Muscle of back (tissue), 3 donors: ENCODE measurements at regions not wholly inside any gene's neighbourhood (a gene's known extent, or its start where the extent isn't known, plus 50 kb on each side); places are given as distances from the start of the nearest gene placed in this dataset.
"Not testable (repeated sequence)": the region's sequence is repeated elsewhere in the genome, so short reads cannot be mapped to it uniquely, and the experiment has no call there.

ENCODE experiments used
- DNase-seq, 3 donors: peaks; one replicate each; pipeline versions ENCODE4 v3.0.0 to v3.0.0-alpha.2; 2013

DNA sequence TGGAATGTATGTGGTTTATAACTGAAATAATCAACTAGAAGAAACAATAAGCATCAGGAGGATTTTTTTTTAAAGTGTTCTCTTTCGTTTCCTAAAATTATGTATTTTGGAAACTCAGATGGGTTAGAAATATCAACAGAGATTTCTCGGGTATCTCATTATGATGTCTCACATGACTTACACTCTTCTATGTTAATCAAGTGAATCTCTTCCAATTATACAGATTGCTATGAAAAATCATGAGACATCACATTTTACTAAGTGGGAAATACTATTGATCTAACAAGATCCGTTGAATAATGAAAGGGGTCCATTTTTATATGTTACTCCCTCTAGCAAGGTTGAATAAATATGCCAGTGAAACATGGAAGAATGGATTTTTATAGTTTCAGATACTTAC lies 54.7 kb upstream of the NRIP1 start:
- no peak for DNase-seq

DNA sequence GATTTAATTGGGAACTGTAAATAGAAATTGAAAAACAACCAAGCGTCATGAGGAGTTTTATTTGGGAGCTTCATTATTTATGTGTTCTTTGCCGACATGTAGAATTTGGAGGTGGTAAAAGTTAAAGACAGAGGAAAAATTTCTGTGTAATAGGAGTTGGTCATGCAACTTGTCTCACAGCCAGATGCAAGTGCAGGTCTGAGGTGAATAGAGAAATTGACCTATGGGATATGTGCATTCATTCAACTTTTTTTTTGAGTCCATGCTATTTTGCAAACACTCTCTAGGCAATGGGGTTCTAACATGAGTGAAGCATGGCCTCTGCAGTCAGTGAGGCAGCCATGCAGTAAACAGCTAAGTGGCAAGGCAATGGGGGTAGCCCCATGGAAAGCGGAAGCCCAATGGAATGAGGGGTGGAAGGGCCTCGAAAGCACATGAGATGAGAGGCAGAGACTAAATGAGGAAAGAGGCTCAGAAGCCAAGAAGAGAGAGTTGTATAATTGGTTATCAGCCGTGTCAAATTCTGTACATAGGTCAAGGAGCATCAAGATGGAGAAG lies 56.4 kb upstream of the NRIP1 start:
- no peak for DNase-seq

DNA sequence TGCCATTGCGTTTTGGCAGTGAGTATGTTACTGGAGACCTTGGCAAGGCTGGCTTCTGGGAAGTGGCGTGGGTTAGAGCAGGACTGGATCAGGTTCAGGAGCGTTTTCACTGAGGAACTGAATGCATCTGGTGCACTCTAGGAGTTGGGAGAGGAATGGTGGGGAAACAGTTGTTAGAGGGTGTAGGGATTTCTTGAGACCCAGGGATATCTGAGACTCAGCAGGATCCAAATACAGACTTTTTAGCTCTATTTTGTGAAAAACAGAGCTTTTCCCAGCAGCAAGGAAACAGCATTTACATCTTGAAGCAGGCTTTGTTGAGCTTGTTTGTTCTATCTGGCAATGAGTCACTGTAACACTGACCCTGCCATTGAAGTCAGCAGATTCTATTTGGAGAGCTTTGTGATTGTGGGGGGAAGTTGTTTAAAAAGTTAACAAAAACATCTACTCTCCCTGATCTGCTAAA lies 56.9 kb upstream of the NRIP1 start:
- DNase-seq: peak; percentile 49 to 54 (median 51)

- peak; percentile 26 to 48 (median 46) for DNase-seq
Measured at GRCh38 chr21:15122241-15122640, 57.4 kb upstream of the NRIP1 start.

DNA sequence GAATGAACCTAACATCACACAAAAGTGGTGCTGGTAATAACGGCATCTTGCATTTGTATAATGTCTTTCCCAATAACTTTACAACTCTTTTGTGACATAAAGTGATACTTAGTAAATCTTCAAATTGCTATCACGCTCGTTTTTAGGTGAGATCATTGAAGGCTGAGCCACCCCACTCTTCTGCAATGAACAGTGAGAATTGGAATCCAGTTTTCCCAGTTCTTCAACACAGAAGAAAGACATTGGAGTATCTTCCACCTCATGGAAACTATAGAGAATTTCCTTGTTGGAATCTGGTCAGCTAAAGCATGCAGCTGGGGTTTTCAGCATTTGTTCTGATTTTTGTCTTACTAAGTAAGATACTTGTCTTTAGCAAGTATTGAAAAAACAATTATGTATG lies 59.9 kb upstream of the NRIP1 start:
- DNase-seq: no peak

- no peak for DNase-seq
Measured at GRCh38 chr21:15126948-15127347, 62.1 kb upstream of the NRIP1 start.

DNA sequence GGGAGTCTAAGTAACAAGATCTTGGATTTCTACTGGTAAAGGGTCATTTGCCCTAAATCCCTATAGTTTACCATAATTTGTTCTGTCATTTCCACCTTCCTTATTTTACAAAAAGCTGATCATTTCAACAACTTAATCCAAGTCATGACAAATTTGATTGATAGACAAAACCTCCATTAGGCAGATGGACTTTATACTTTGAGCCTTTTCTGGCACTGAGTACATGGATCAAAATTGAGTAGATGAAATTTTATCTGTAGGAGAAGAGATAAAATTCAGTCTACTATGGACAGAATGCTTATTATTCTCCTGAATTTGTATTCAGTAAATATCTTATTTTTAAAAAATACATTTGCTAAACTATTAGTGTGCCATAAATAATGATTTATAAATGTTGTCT lies 62.6 kb upstream of the NRIP1 start:
- DNase-seq: no peak

GRCh38 chr21:15128267-15128666 lies 63.5 kb upstream of the NRIP1 start:
- DNase-seq: no peak

GRCh38 chr21:15128714-15129113 lies 63.9 kb upstream of the NRIP1 start:
- DNase-seq: not testable (repeated sequence)

DNA sequence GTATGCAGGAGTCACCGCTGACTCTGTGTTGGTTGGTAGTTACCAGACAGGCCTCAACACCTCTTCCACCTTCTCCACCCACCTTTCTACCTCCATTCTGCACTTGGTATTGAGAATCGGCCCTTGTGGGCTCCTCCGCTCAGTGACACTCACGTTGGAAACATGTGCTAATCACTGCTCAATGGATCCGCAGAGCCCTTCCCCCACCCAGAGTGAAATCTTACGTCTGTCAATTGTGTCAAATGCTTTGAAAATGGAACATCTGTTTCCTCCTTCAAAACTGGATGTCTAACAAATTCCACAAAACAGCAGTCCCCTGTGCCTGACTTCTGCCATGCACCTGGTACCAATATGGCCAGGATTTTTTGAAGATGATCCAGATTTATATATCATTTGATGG lies 65.5 kb upstream of the NRIP1 start:
- DNase-seq: no peak

- DNase-seq: no peak
Measured at GRCh38 chr21:15130751-15131150, 66.0 kb upstream of the NRIP1 start.

GRCh38 chr21:15132781-15133180 lies 68.0 kb upstream of the NRIP1 start:
- no peak for DNase-seq

DNA sequence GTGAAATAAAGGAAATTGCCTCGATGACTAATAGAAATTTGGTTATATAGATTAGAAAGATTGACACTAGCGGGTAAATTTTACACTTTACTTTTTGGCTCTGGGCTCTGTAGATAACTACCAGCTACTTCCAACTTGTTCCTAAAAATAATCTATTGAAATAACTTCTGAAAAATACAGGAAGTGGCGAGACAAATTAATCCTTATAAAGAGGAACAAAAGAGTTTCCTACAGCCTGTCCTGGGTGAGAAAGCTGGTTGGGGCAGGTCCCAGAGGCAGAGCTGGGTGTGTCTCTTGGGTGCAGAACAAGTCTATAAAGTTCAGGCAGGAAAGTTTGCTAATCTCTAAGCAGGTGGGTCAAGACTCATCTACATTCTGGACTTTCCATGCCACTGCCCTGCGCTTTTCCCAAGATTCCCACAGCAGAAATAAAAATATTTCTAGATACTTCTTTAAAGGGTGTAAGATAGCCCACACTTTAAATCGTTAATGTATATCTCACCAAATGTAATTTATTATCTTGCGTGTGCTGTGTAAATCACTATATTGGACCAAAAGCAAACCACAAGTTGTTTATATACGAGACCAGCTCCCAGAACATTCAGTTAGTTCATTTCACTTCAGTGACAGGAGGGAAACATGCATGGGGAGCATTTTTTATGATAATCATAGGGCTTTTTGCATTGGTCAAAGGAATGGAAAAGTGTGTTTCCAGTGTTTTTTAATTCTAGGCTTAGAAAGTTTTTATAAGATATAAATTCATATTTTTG lies 70.1 kb upstream of the NRIP1 start:
- no peak for DNase-seq

GRCh38 chr21:15135867-15136629 lies 71.2 kb upstream of the NRIP1 start:
- DNase-seq: no peak

- peak; percentile 65 to 76 (median 72) for DNase-seq
Measured at GRCh38 chr21:15138490-15138889, 73.7 kb upstream of the NRIP1 start.

DNA sequence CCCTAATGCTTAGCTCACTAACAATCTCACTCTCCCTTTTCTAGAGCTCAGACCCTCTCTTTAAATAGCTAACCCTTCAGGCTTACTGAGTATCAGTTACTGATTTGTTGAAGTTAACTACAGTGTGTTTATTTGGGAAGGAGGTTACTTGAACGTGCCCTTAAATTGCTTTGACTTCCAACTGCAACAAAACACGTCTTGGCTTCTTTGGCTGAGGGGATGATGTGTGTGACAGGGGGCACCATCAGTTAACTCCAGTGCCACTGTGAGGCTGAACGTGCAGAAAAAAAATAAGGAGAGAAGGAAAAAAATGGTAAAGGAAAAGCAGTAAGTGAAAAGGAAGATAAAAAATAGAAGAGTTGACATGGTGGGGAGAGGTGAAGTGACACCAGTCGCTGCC lies 75.1 kb upstream of the NRIP1 start:
- DNase-seq: no peak

- DNase-seq: peak in 1 of 3 donors; percentile 20
Measured at GRCh38 chr21:15140321-15141019, 75.7 kb upstream of the NRIP1 start.

- peak in 2 of 3 donors; percentile 28 to 36 for DNase-seq
Measured at GRCh38 chr21:15141261-15141970, 76.6 kb upstream of the NRIP1 start.

DNA sequence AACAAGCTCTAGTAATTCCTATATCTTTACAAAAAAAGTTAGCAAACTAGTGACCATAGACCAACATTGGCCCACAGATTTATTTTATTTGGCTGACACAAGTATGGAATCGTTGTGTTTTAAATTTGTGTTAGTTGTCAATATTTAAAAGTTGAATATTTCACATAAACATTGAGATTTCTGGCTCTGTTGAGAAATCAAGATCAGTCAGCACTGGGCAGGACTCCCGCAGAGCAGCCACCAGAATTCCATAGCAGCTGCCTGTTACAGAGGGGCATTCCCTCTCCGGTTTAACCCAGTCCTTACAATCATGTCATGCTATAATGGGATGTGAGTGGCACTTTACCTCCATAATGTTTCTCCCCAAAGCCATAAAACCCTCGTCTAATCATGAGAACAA lies 79.2 kb upstream of the NRIP1 start:
- DNase-seq: no peak

- DNase-seq: no peak
Measured at GRCh38 chr21:15148437-15148836, 83.6 kb upstream of the NRIP1 start.

GRCh38 chr21:15149600-15150224 lies 84.9 kb upstream of the NRIP1 start:
- DNase-seq: no peak
